ENCODE measurements at regions not wholly inside any gene's neighbourhood (a gene's known extent, or its start where the extent isn't known, plus 50 kb on each side); places are given as distances from the start of the nearest gene placed in this dataset.

DNA sequence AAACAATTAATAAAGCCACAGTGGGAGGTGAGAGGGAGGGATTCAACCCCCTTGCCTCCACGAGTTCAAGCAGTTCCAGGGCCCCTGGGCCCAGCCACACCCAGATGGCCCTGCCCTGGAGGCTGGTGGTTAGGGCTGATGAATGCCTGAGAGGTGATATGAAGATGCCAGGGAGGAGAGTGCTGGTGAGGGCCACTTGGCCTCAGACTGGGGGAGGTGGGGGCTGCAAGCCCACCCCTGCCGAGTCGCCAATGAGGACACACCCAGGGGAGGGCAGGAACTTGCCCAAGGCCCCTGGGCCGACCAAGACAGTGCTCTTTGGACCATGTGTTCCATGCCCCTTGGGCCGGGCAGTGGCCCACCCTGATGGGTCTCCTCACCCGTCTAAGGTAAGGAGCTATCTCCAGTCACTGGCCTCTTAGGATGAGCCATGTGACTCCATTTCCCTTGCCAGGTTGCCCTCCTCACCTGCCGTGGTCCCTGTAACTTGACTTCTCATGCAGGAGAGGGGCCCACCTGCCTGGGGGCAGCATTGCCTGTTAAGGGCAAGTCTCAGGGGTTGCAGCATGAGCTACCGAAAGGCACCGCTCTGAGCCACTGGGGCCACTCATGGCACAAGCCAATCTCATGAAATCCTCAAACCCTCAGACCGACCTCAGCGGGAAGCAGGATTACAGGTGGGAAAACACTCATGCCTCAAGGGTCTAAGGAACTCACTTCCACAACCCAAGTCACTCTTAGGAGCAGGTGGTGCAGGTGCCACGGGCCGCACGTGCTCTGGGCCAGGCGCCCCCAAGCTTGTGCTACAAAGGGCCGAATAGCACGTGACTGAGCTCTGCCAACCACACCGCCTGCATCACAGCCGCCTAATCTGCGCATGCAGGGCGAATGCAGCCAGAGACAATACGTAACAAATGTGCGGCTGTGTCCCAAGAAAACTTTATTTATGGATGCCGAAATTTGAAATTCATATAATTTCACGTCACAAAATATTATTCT, 147.4 kb upstream of the MLN start:
- no peak for DNase-seq (ENCODE audit: low read depth)

- no peak for DNase-seq (ENCODE audit: low read depth)
Observed at GRCh38 chr6:33950472-33950881, 146.7 kb upstream of the MLN start.

- DNase-seq (ENCODE audit: low read depth): no peak
Observed at GRCh38 chr6:33949877-33950435, 146.2 kb upstream of the MLN start.

DNA sequence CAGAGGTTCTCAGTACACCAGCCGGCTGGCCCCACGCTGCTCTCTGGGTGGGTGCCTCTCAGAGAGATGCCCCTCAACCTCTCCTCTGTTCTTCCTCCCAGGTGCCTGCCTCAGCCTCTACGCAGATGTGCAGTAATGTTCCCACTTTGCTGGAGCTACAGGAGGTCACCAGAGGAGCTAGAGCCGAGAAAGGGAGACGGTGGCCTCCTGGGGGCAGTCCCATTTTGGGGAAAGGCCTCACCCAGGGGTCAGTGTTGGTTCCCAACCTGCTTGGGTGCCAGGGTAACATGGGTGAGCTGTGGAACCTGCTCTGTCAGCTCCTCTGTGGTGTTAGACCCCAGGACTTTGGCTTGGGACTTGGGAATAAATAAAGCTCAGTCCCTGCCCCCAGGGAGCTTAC, 145.3 kb upstream of the MLN start:
- DNase-seq (ENCODE audit: low read depth): no peak

DNA sequence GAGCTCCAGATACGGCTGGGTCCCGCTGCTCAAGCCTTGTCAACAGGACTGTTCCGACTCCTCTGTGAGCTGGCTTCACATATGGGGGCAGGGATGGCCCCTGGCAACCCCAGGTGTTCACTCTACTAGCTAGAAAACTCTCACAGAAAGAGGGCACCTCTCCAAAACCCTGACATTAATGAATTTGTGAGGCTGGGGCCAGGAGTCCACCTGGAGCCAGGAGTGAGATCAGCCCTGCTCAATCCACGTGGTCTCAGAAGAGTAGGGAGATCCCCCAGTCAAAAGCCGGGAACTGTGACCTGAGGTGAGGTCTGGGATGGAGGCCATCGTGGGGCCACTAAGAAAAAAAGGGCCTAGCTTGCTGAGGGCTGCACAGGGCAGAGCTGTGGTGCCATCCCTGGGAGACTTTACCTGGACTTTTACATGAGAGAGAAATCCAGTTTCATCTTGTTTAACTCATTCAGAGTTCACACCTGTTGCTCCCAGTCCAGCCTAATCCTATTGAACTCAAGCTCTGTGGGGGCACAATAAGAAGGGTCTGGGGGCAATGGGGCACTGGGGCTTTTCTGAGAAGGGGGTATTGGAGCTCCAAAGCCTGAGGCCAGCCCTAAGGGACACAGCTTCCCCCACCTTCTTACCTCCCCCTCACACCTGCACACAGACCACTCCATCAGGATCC, 144.3 kb upstream of the MLN start:
- no peak for DNase-seq (ENCODE audit: low read depth)

DNA sequence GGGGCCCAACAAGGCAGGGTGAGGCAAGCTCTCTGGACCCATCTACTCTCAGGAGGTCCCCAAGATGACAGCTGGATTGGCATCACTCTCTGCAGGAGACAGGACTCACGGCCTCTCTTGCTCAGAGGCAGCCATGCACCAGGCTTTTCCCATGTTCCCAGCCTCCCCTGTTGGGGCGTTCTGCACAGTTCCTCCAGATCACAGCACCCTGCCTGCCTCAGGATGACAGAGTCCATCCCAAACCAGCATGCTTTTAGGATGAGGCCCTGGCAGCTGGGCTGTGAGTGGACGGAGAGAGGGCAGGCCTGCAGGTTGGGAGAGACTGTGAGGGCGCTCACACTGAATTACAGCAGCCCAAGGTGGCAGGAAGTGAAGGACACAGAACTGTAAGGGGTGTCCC, 143.2 kb upstream of the MLN start:
- no peak for DNase-seq (ENCODE audit: low read depth)

DNA sequence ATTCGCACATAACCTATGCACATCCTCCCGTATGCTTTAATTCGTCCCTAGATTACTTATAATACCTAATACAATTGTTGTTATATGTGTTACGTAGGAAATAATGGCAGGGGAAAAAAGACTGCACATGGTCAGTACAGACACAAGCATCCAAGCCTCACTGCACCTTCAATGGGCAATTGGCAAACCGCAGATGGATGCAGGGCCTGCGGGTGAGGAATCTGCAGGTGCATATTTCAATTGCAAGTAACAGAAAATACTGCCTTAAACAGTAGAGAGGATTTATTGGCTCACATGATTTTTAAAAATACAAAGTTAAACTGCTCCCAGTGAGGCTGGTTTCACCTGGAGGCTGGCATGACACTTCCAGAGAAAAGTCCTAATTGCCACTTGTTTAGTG, 142.1 kb upstream of the MLN start:
- no peak for DNase-seq (ENCODE audit: low read depth)

DNA sequence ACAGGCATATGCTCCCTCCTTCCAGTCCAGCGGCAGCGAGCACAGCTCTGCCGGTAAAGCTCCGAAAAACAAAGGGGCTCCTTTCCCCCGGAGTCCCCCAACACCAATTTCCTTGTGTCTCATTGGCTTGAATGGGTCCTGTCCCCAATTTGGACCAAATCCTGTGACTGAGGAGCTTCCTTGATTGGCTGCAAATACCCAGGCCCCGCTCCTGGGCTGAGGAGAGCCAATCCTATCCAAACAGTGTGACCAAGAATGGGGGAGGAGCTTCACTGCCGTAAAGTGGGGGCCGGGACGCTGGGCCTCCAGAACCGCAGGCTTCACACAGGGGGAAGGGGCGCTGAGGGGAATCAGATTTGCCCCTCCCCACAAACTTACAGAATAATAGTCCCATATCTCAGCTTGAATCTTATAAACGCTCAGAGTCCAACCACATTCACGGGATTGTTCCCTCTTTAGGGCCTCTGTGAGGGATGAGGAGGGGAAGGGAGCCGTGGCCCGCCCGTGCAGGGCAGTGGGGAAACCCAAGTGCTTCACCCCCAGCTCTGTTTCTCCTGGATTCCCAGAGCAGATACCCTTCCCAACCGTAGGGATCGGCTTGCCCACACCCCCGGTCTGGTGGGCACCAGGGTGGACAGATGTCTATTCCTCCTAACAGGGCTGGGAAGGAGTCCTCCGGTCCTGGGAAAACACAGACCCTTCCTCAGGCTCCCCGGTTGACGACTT, 141.0 kb upstream of the MLN start:
- DNase-seq (ENCODE audit: low read depth): no peak

GRCh38 chr6:33936886-33937285, 133.1 kb upstream of the MLN start:
- DNase-seq (ENCODE audit: low read depth): no peak

- DNase-seq (ENCODE audit: low read depth): no peak
Observed at GRCh38 chr6:33935439-33936080, 131.8 kb upstream of the MLN start.

DNA sequence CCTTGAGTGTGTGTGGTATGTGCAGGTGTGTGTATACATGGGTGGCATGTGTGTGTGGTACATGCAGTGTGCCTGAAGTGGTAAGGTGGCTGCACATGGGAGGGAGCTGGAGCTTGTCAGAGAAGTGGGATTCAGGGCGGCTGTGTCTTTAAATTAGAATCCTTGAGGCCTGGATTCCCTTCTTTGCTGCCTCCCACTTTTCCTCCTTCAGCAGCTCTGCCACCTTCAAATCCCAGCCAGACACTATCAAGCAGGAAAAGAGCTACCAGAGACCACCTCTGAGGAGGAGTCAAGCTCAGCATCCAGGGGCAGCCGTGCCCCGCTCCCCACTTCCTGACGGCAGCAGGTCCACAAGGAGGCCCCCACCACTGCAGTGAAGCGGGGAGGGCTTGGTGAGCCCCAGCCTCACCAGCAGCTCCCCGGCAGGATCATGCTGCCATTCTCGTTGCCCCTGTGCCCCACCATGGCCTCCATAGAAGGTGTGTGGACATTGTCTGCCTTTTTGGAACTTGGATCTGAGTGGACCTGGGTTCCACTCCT, 131.0 kb upstream of the MLN start:
- no peak for DNase-seq (ENCODE audit: low read depth)

DNA sequence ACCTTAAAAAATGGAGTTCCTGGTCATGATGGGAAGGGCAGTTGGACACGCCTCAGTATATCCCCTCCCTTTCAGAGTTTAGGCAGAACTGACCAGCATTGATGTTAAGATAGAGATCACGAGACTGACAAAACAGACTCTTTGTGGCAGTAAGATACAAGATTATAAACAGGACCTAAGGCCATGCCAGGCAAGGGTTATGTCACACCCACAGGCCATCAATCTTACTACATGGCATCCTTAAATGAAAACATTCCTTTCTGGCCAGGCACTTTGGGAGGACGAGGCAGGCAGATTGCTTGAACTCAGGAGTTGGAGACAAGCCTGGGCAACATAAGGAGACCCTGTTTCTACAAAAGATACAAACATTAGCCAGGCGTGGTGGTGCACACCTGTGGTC, 129.3 kb upstream of the MLN start:
- DNase-seq (ENCODE audit: low read depth): no peak

DNA sequence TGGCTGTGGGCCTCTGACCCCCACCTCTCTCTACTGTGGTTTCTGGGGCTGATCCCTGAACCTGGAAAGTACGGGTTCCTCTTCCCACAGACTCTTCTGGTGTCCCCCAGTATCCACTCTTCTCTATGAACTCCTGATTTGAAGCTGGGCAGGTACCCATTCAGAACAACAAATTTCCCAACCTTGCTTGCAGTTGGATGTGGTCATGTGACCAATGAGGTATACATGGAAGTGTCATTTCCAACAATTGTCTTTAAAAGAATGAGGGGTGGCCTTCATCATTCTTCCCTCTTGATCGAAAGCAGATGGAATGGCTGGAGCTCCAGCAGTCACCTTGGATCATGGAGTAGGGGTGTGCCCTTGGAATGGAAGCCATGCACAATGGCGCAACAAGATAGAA, 128.0 kb upstream of the MLN start:
- DNase-seq (ENCODE audit: low read depth): no peak

DNA sequence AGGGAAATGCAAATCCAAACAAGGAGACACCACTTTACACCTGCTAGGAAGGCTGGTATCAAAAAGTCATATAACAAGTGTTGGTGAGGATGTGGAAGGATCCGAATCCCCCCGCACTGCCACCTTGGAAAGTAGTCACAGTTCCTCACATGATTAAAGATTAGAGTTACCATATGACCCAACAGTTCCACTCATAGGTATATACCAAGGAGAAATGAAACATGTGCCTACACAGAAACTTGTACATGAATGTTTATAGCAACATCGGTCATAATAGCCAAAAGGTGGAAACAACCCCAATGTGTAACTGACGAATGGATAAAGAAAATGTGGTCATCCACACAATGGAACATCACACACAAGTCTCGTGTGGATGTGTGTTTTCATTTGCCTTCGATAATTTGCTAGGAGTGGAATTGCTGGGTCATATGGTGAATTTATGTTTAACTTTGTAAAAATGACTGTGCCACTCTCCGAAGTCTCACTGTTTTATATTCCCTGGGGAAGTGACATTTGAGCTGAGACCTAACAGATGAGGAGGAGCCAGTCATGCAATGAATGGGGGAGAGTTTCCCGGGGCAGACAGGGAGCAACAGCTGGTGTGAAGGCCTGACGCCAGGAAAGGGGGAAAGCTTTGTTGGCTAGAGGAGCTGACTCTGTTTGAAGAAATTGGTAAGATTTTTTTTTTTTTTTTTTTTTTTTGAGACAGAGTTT, 125.9 kb upstream of the MLN start:
- no peak for DNase-seq (ENCODE audit: low read depth)

DNA sequence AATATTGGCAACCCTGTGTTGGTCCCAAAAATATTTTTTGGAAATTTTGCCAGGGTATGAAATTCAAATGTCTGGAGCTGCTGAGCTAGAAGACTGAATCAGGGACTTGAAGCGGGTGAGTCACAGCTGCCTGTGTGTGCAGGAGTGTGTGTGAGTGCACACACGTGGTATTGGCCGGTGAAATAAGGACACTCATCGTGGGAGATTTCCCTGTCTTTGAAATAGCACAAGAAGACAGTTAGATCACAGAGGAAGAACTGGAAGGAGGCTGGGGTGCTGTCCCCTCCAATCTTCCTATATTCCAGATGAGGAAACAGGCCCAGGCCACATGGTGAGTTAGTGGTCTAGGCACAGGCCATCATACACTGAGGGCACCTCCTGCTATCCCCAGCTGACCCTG, 123.8 kb upstream of the MLN start:
- no peak for DNase-seq (ENCODE audit: low read depth)

DNA sequence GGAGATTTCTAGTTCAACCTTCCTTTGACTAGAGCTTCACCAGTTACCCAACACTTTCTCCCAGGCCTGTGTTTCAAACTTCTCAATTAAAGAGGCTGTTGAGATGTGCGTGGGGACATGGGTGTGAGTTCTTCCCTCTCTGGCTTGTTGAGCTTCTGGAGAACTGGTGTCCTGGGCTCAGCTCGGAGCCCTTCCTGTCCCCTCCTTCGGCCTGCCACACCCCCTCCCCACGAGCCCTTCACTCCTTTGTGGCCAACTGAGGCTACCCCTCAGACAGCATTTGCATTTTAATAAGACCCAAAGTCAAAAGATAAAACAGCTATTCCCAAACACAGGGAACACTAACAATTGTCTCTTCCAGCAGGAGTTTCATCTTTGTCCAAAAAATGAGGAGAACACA, 123.3 kb upstream of the MLN start:
- DNase-seq (ENCODE audit: low read depth): no peak

DNA sequence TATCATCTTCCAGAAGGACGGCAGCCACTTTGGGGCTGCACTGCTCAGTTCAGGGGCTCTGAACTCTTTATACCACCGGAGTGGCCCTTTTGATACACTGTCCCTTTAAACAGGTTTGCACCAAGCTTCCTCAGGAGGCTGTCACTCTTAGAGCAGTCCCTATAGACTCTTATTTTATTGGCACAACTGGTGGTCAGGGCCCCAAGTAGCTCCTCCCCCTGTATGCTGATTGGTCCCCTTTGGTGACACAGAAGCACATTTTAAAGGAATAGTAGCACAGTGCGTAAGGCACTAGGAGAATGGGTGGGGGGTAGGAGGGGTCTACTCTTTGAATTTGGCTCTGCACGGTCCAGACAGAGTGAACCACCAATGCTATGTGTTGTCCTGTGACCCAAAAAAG, 122.6 kb upstream of the MLN start:
- no peak for DNase-seq (ENCODE audit: low read depth)

DNA sequence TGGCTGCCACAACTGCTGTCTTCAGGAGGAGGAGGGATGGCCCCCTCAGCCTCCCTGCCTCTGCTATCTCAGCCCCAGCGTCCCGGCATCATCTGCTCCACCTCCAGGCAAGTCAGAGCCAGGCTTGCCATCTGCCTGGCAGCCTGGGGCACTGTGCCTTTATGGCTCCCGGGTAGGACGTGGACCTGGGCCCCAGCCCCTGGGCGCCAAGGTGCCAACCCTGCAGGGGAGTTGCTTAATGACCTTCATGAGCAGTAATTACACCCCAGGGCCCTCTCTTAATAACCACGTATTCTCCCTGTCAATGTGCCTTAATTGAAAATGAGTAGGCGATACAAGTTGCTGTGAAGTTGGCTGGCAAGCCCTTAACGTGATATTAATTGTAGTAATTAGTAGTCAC, 122.1 kb upstream of the MLN start:
- no peak for DNase-seq (ENCODE audit: low read depth)

DNA sequence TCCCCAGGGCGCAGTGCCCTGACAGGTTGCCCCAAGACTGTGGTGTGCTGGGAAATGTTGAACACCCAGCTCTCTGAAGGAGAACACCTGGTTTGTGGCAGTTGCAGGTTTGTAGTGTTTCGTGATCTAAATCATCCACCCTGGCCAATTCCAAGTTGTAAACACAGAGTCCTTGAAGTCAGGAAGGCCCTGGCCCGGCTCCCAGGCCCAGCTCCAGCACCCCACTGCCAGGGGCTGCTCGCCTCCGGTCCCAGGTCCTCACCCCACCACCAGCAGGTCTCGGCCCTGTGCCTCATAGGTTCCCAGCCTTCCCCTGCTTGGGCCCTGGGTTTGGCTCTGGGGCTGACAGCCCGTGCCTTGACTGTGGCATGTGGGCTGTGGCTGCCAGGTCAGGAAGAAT, 121.4 kb upstream of the MLN start:
- DNase-seq (ENCODE audit: low read depth): no peak

DNA sequence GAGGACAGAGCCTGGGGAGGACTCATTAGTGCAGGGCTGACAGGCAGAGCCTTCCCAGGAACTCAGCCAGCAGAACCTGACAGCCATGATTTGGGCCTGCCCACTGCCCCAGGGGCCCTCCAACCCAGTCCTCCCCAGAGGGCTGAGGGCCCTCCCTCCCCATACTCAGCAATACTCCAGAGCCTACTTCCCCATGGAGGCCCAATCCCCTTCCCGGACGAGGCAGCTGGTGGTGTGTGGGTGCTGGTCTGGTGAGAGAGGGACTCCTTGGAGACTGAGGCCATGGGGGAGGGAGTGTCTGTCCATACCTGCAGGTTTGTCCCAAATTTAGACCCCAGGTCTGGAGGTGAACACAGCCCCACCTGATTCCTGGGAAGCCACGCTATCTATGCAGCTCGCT, 120.9 kb upstream of the MLN start:
- no peak for DNase-seq (ENCODE audit: low read depth)

Measured in activated T-cell treated with anti-CD3 and anti-CD28 coated beads for 48 hours (primary cell).